GOT3 (cell line): ENCODE measurements at regions not wholly inside any gene's neighbourhood (a gene's known extent, or its start where the extent isn't known, plus 50 kb on each side); places are given as distances from the start of the nearest gene placed in this dataset.

Experiments used
- DNase-seq: peaks from one replicate; lab custom pipeline; 2025; ENCODE audit warnings: mixed read lengths; lab: John Stamatoyannopoulos, UW

GRCh38 chr10:78248651-78249464, 215.2 kb downstream of the RPS24 start:
- no peak for DNase-seq

GRCh38 chr10:78249690-78250089, 216.0 kb downstream of the RPS24 start:
- DNase-seq, result no peak

- no peak for DNase-seq
Measured at GRCh38 chr10:78250313-78251015, 216.8 kb downstream of the RPS24 start.

- DNase-seq, result no peak
Measured at GRCh38 chr10:78251016-78251385, 217.3 kb downstream of the RPS24 start.

GRCh38 chr10:78252286-78252685, 218.6 kb downstream of the RPS24 start:
- DNase-seq, result no peak

GRCh38 chr10:78253063-78253853, 219.6 kb downstream of the RPS24 start:
- DNase-seq, result no peak

GRCh38 chr10:78254013-78254412, 220.3 kb downstream of the RPS24 start:
- no peak for DNase-seq

GRCh38 chr10:78255214-78255613, 221.6 kb downstream of the RPS24 start:
- no peak for DNase-seq

- DNase-seq, result peak; percentile 67
Measured at GRCh38 chr10:78255796-78256638, 222.4 kb downstream of the RPS24 start.

GRCh38 chr10:78258323-78259030, 224.8 kb downstream of the RPS24 start:
- no peak for DNase-seq

GRCh38 chr10:78259391-78259790, 225.7 kb downstream of the RPS24 start:
- DNase-seq, result no peak

- no peak for DNase-seq
Measured at GRCh38 chr10:78260141-78260540, 226.5 kb downstream of the RPS24 start.

- DNase-seq, result no peak
Measured at GRCh38 chr10:78260680-78261079, 227.0 kb downstream of the RPS24 start.

GRCh38 chr10:78261291-78261690, 227.6 kb downstream of the RPS24 start:
- DNase-seq, result no peak

GRCh38 chr10:78262860-78263259, 229.2 kb downstream of the RPS24 start:
- no peak for DNase-seq

- peak; percentile 69 for DNase-seq
Measured at GRCh38 chr10:78263521-78263988, 229.9 kb downstream of the RPS24 start.

GRCh38 chr10:78264361-78264760, 230.7 kb downstream of the RPS24 start:
- no peak for DNase-seq

- no peak for DNase-seq
Measured at GRCh38 chr10:78266741-78267469, 233.2 kb downstream of the RPS24 start.

GRCh38 chr10:78267598-78267997, 233.9 kb downstream of the RPS24 start:
- no peak for DNase-seq

- DNase-seq, result no peak
Measured at GRCh38 chr10:78269060-78269459, 235.4 kb downstream of the RPS24 start.
